OCI-LY3 (cell line): ENCODE measurements at regions not wholly inside any gene's neighbourhood (a gene's known extent, or its start where the extent isn't known, plus 50 kb on each side); places are given as distances from the start of the nearest gene placed in this dataset.

Source experiments
- H2AFZ ChIP-seq: fragments of 200-600, 300-600 bp; shearing (Covaris generic); 2 replicates; pipeline ENCODE4 v1.6.0; 2014; ENCODE audit warnings: antibody characterized with exemption, low read depth, low read length
- H3K27ac ChIP-seq: fragments of 200-600, 300-600 bp; sonication (generic); 2 replicates; pipeline ENCODE4 v1.5.1; 2014; ENCODE audit warnings: mild to moderate bottlenecking, low read length, moderate library complexity, mixed read lengths
- H3K27me3 ChIP-seq: fragments of 200-600, 300-600 bp; sonication (generic); 2 replicates; pipeline ENCODE4 v1.6.1; 2014; ENCODE audit warnings: low read depth, low read length, mixed read lengths
- H3K36me3 ChIP-seq: fragments of 200-600, 300-600 bp; sonication (generic); replicated peaks from 2 replicates; pipeline ENCODE3; 2014; ENCODE audit warnings: low read depth, low read length, mixed read lengths
- H3K4me1 ChIP-seq: fragments of 300-600, 200-600 bp; sonication (generic); 2 replicates; pipeline ENCODE4 v1.6.1; 2014; ENCODE audit warnings: low read length, mixed read lengths
- H3K4me2 ChIP-seq: fragments of 200-600, 300-600 bp; sonication (generic); 2 replicates; pipeline ENCODE4 v1.6.1; 2014; ENCODE audit warnings: low read length, mixed read lengths
- H3K4me3 ChIP-seq: fragments of 300-600, 200-600 bp; sonication (generic); 2 replicates; pipeline ENCODE4 v1.5.1; 2014; ENCODE audit warnings: antibody characterized with exemption, mild to moderate bottlenecking, low read length, moderate library complexity
- H3K79me2 ChIP-seq: fragments of 300-600, 200-600 bp; shearing (Covaris generic); 2 replicates; pipeline ENCODE4 v1.6.1; 2014; ENCODE audit warnings: mild to moderate bottlenecking, low read length, mixed read lengths
- H3K9ac ChIP-seq: fragments of 300-600, 200-600 bp; shearing (Covaris generic); 2 replicates; pipeline ENCODE4 v1.6.0; 2014; ENCODE audit warnings: mild to moderate bottlenecking, low read length, moderate library complexity
- H3K9me3 ChIP-seq: fragments of 200-600, 300-600 bp; shearing (Covaris generic); 2 replicates; pipeline ENCODE4 v1.6.1; 2014; ENCODE audit warnings: low read length, mixed read lengths; ENCODE audit not compliant: insufficient read depth
- H4K20me1 ChIP-seq: fragments of 200-600, 300-600 bp; sonication (generic); 2 replicates; pipeline ENCODE4 v1.6.1; 2016; ENCODE audit warnings: low read length, mixed read lengths; ENCODE audit not compliant: insufficient read depth
- CTCF ChIP-seq: fragments of 200-600, 300-600 bp; sonication (generic); IDR thresholded peaks from 2 replicates; pipeline ENCODE4 v1.5.1; 2014; ENCODE audit warnings: antibody characterized with exemption, low read length, low read depth
- EZH2phosphoT487 ChIP-seq: fragments of 200-600 bp; shearing (Covaris generic); IDR thresholded peaks from 2 replicates; pipeline ENCODE4 v1.6.1; 2018; ENCODE audit warnings: antibody characterized with exemption, mixed run types, low read depth

- Histone ChIP-seq H3K4me3 (no peak overlapping the region), H3K4me2 (no peak overlapping the region; the same call in 1 of the 2 replicates), H3K9ac (no peak overlapping the region), H3K9me3 (no peaks in the 10 kb centered on the region), H3K36me3 (no peaks in the 10 kb centered on the region), H3K79me2 (no peaks in the 10 kb centered on the region), H3K27ac (peak overlapping the region; percentile 16; the same call in 1 of the 2 replicates), H3K27me3 (no peaks in the 10 kb centered on the region), H3K4me1 (peaks cover 33% of the 10 kb centered on the region), H2AFZ (no peak overlapping the region), H4K20me1 (no peaks in the 10 kb centered on the region)
- TF ChIP-seq EZH2phosphoT487 (no peak), CTCF (no peak)
Measured at GRCh38 chr3:110493438-110494092, 578.1 kb upstream of the NECTIN3 start.

GRCh38 chr3:110494093-110494490 is 577.5 kb upstream of the NECTIN3 start:
- Histone ChIP-seq H3K4me1 (peaks cover 29% of the 10 kb centered on the region), H2AFZ (no peak overlapping the region), H3K9ac (no peak overlapping the region), H3K27me3 (no peaks in the 10 kb centered on the region), H3K4me3 (no peak overlapping the region), H4K20me1 (no peaks in the 10 kb centered on the region), H3K36me3 (no peaks in the 10 kb centered on the region), H3K79me2 (no peaks in the 10 kb centered on the region), H3K27ac (peak overlapping the region; percentile 9; the same call in 1 of the 2 replicates), H3K4me2 (peak overlapping the region; percentile 36; the same call in 1 of the 2 replicates), H3K9me3 (no peaks in the 10 kb centered on the region)
- no peak for TF ChIP-seq CTCF
- TF ChIP-seq EZH2phosphoT487: no peak

- Histone ChIP-seq H3K36me3 (no peaks in the 10 kb centered on the region), H2AFZ (no peak overlapping the region), H3K27ac (no peak overlapping the region), H4K20me1 (no peaks in the 10 kb centered on the region), H3K4me3 (no peak overlapping the region), H3K79me2 (no peaks in the 10 kb centered on the region), H3K4me2 (peak overlapping the region; percentile 36), H3K27me3 (no peaks in the 10 kb centered on the region), H3K9ac (no peak overlapping the region), H3K9me3 (no peaks in the 10 kb centered on the region), H3K4me1 (peaks cover 25% of the 10 kb centered on the region)
- TF ChIP-seq CTCF: no peak
- TF ChIP-seq EZH2phosphoT487: no peak
Measured at GRCh38 chr3:110494728-110495127, 576.9 kb upstream of the NECTIN3 start.

GRCh38 chr3:110495201-110495927 is 576.3 kb upstream of the NECTIN3 start:
- Histone ChIP-seq H3K27me3 (no peaks in the 10 kb centered on the region), H3K9me3 (no peaks in the 10 kb centered on the region), H3K27ac (no peak overlapping the region), H3K4me2 (peak overlapping the region; percentile 36; the same call in 1 of the 2 replicates), H3K4me3 (no peak overlapping the region), H3K9ac (no peak overlapping the region), H3K79me2 (no peaks in the 10 kb centered on the region), H3K36me3 (no peaks in the 10 kb centered on the region), H3K4me1 (peaks cover 25% of the 10 kb centered on the region), H4K20me1 (no peaks in the 10 kb centered on the region), H2AFZ (no peak overlapping the region)
- TF ChIP-seq CTCF (no peak), EZH2phosphoT487 (no peak)
